ENCODE measurements at regions not wholly inside any gene's neighbourhood (a gene's known extent, or its start where the extent isn't known, plus 50 kb on each side); places are given as distances from the start of the nearest gene placed in this dataset.

- no peak for TF ChIP-seq CREB5 (CRISPR knock-in tag; IDR thresholded peaks at IDR 0.05; ENCODE audit: low read depth)
- TF ChIP-seq SNAI2 (CRISPR knock-in tag; IDR thresholded peaks at IDR 0.05) = no peak
- no peak for TF ChIP-seq TOX (CRISPR knock-in tag; IDR thresholded peaks at IDR 0.05; ENCODE audit: borderline replicate concordance)
- TF ChIP-seq ZNF8 (CRISPR knock-in tag; IDR thresholded peaks at IDR 0.05) = no peak
- no peak for TF ChIP-seq ZNF70 (CRISPR knock-in tag; IDR thresholded peaks at IDR 0.05)
- no peak for TF ChIP-seq ZFP30 (CRISPR knock-in tag; IDR thresholded peaks at IDR 0.05)
- no peak for TF ChIP-seq RARB (CRISPR knock-in tag; IDR thresholded peaks at IDR 0.05)
- TF ChIP-seq, protein P1, sequence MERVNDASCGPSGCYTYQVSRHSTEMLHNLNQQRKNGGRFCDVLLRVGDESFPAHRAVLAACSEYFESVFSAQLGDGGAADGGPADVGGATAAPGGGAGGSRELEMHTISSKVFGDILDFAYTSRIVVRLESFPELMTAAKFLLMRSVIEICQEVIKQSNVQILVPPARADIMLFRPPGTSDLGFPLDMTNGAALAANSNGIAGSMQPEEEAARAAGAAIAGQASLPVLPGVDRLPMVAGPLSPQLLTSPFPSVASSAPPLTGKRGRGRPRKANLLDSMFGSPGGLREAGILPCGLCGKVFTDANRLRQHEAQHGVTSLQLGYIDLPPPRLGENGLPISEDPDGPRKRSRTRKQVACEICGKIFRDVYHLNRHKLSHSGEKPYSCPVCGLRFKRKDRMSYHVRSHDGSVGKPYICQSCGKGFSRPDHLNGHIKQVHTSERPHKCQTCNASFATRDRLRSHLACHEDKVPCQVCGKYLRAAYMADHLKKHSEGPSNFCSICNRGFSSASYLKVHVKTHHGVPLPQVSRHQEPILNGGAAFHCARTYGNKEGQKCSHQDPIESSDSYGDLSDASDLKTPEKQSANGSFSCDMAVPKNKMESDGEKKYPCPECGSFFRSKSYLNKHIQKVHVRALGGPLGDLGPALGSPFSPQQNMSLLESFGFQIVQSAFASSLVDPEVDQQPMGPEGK (CRISPR knock-in tag; IDR thresholded peaks at IDR 0.05; ENCODE audit: borderline replicate concordance) = no peak
- no peak for TF ChIP-seq GLIS3 (CRISPR knock-in tag; IDR thresholded peaks at IDR 0.05)
- no peak for TF ChIP-seq ARNTL (CRISPR knock-in tag; IDR thresholded peaks at IDR 0.05; ENCODE audit: borderline replicate concordance, low read depth)
- TF ChIP-seq TCF4 (CRISPR knock-in tag; IDR thresholded peaks at IDR 0.05; ENCODE audit: borderline replicate concordance) = no peak
- no peak for TF ChIP-seq BACH2 (CRISPR knock-in tag; IDR thresholded peaks at IDR 0.05; ENCODE audit: borderline replicate concordance)
- no peak for TF ChIP-seq CSDC2 (CRISPR knock-in tag; IDR thresholded peaks at IDR 0.05)
- TF ChIP-seq ZFP3 (CRISPR knock-in tag; IDR thresholded peaks at IDR 0.05) = no peak
- no peak for ATAC-seq
Measured at GRCh38 chr6:6858533-6858982, 249.2 kb upstream of the RREB1 start.

GRCh38 chr6:6859105-6859504 is 248.7 kb upstream of the RREB1 start:
- no peak for ATAC-seq
- no peak for TF ChIP-seq TCF4 (CRISPR knock-in tag; IDR thresholded peaks at IDR 0.05; ENCODE audit: borderline replicate concordance)
- no peak for TF ChIP-seq ZC3H10 (CRISPR knock-in tag; IDR thresholded peaks at IDR 0.05)
- TF ChIP-seq PPARA (CRISPR knock-in tag; IDR thresholded peaks at IDR 0.05; ENCODE audit: borderline replicate concordance) = no peak
- no peak for TF ChIP-seq ARNTL (CRISPR knock-in tag; IDR thresholded peaks at IDR 0.05; ENCODE audit: borderline replicate concordance, low read depth)
- no peak for TF ChIP-seq ESRRG (CRISPR knock-in tag; IDR thresholded peaks at IDR 0.05)
- no peak for TF ChIP-seq CSDC2 (CRISPR knock-in tag; IDR thresholded peaks at IDR 0.05)
- TF ChIP-seq OSR1 (CRISPR knock-in tag; IDR thresholded peaks at IDR 0.05) = no peak
- TF ChIP-seq CREB5 (CRISPR knock-in tag; IDR thresholded peaks at IDR 0.05; ENCODE audit: low read depth) = no peak
- no peak for TF ChIP-seq TOX (CRISPR knock-in tag; IDR thresholded peaks at IDR 0.05; ENCODE audit: borderline replicate concordance)
- no peak for TF ChIP-seq SNAI2 (CRISPR knock-in tag; IDR thresholded peaks at IDR 0.05)
- no peak for TF ChIP-seq TSHZ2 (CRISPR knock-in tag; IDR thresholded peaks at IDR 0.05)
- no peak for TF ChIP-seq BACH2 (CRISPR knock-in tag; IDR thresholded peaks at IDR 0.05; ENCODE audit: borderline replicate concordance)
- no peak for TF ChIP-seq ZNF565 (CRISPR knock-in tag; conservative IDR thresholded peaks at IDR 0.05; ENCODE audit: low read depth)
- TF ChIP-seq ISL1 (CRISPR knock-in tag; IDR thresholded peaks at IDR 0.05) = no peak
- no peak for TF ChIP-seq RARB (CRISPR knock-in tag; IDR thresholded peaks at IDR 0.05)

DNA sequence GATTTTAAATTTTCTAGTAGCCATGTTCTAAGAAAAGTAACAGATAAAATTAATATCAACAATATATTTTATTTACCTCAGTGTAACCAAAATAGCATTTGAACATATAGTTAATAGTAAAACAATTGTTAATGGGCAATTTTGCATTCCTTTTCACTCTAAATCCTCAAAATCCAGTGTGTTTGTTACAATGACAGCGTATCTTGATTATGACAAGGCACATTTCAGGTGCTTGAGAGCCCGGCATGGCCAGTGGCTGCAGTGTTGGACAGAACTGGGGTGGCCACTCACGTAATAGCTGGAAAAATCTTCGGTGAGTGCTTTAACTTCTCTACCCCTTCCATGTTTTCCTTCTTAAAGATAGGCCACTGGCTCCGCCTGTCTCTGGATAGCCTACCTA is 248.0 kb upstream of the RREB1 start:
- no peak for ATAC-seq
- TF ChIP-seq TCF4 (CRISPR knock-in tag; IDR thresholded peaks at IDR 0.05; ENCODE audit: borderline replicate concordance) = no peak
- no peak for TF ChIP-seq CSDC2 (CRISPR knock-in tag; IDR thresholded peaks at IDR 0.05)
- TF ChIP-seq ZC3H10 (CRISPR knock-in tag; IDR thresholded peaks at IDR 0.05) = no peak

- TF ChIP-seq ZC3H10 (CRISPR knock-in tag; IDR thresholded peaks at IDR 0.05) (no peak), ESRRG (CRISPR knock-in tag; IDR thresholded peaks at IDR 0.05) (no peak)
- TF ChIP-seq, protein P2, sequence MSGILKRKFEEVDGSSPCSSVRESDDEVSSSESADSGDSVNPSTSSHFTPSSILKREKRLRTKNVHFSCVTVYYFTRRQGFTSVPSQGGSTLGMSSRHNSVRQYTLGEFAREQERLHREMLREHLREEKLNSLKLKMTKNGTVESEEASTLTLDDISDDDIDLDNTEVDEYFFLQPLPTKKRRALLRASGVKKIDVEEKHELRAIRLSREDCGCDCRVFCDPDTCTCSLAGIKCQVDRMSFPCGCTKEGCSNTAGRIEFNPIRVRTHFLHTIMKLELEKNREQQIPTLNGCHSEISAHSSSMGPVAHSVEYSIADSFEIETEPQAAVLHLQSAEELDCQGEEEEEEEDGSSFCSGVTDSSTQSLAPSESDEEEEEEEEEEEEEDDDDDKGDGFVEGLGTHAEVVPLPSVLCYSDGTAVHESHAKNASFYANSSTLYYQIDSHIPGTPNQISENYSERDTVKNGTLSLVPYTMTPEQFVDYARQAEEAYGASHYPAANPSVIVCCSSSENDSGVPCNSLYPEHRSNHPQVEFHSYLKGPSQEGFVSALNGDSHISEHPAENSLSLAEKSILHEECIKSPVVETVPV (CRISPR knock-in tag; IDR thresholded peaks at IDR 0.05) = no peak
- ATAC-seq = no peak
Measured at GRCh38 chr6:6860863-6861262, 246.9 kb upstream of the RREB1 start.

Measured in SK-N-SH treated with all-trans-retinoic acid at 6 μM for 48 hours (cell line).